Fibroblast of the aortic adventitia (primary cell): ENCODE measurements at regions not wholly inside any gene's neighbourhood (a gene's known extent, or its start where the extent isn't known, plus 50 kb on each side); places are given as distances from the start of the nearest gene placed in this dataset.

ENCODE experiments used
- DNase-seq: peaks from one replicate; pipeline ENCODE4 v3.0.0-alpha.2; 2010; ENCODE audit warnings: low read depth
- H3K4me3 ChIP-seq: 2 replicates; pipeline ENCODE4 v1.5.1; 2011; ENCODE audit warnings: low read depth, mild to moderate bottlenecking, control low read depth, low read length, moderate library complexity
- TF ChIP-seq, protein P1 (sequence below): IDR thresholded peaks from 2 replicates; pipeline ENCODE4 v1.5.1; 2011; ENCODE audit warnings: mild to moderate bottlenecking, low read length, control low read depth, inconsistent platforms; ENCODE audit not compliant: insufficient read depth

DNA sequence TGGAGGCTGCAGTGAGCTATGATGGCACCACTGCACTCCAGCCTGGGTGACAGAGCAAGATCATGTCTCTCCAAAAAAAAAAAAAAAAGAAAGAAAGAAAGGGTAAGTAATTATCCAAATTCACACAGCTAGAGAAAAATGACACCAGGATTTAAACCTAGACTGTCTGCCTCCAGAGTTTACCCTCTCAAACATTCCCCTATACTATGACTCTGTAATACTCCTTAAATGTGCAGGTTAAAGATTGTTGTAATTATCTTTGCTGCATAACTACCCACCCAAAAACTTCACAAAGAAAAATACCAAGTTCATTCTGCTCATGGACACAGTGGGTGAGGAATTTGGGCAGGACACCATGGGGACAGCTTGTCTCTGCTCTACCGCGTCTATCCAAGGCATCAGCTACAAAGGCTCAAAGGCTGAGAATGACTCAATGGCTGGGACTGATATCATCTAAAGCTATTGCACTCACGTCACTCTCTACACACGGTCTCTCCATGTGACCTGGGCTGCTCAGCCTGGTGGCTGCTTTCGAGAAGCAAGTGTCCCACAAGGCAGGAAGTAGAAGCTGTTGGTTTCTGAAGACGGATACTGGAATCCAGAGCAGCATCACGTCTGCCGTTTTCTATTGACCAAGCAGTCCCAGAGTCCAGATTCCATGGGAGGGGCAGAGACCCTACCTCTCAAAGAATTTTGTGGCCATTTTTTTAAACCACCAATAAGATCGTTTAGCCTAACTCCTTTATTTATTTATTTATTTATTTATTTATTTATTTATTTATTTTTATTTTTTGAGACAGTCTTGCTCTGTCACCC, 185.7 kb upstream of the AUTS2 start:
- DNase-seq = no peak
- H3K4me3 ChIP-seq = no peak overlapping the region
- TF ChIP-seq, protein P1, sequence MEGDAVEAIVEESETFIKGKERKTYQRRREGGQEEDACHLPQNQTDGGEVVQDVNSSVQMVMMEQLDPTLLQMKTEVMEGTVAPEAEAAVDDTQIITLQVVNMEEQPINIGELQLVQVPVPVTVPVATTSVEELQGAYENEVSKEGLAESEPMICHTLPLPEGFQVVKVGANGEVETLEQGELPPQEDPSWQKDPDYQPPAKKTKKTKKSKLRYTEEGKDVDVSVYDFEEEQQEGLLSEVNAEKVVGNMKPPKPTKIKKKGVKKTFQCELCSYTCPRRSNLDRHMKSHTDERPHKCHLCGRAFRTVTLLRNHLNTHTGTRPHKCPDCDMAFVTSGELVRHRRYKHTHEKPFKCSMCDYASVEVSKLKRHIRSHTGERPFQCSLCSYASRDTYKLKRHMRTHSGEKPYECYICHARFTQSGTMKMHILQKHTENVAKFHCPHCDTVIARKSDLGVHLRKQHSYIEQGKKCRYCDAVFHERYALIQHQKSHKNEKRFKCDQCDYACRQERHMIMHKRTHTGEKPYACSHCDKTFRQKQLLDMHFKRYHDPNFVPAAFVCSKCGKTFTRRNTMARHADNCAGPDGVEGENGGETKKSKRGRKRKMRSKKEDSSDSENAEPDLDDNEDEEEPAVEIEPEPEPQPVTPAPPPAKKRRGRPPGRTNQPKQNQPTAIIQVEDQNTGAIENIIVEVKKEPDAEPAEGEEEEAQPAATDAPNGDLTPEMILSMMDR = no peak

DNA sequence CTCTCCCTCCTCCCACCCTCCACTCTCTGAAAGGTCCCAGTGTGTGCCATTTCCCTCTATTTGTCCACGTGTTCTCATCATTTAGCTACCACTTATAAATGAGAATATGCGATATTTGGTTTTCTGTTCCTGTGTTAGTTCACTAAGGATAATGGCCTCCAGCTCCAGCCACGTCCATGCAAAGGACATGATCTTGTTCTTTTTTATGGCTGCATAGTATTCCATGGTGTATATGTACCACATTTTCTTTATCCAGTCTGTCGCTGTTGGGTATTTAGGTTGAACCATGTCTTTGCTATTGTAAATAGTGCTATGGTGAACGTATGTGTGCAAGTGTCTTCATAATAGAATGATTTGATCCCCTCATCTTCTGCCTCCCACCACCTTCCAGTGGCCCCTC, 183.7 kb upstream of the AUTS2 start:
- DNase-seq = no peak
- H3K4me3 ChIP-seq = no peak overlapping the region
- TF ChIP-seq, protein P1 = no peak

DNA sequence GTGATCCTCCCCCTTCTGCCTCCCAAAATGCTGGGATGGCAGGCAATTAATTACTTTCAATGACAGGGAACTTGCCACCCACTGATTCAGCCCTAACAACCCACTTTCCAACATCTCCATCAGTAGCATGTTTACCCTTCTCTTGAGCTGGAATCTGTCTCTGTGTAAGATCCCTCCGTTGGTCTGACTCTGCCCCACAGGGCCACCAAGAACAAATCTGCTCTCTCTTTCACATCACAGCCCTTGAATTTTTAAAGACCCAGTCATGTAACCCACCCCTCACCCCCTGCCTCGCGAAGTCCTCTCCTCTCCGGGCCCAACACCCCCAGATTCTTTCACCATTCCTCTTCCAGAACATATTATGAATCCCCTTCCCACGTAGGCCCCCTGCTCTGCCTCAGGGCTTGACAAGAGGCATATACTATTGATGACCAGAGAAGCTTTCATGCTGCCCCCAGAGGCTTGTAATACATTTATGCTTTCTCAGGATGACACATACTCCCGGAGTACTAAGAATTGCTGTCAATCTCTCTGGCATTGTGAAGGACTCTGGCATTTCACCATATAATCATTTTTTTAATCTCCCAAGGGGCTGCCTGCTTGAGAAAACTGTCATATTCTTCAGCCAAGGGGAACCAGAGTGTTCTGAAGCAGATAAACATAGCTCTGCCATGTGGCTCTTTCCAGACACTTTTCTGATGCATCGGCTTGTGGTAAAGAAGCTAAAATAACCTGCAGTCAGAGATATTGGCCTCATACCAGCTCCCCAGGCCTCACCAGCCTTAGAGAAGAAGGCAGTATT, 179.2 kb upstream of the AUTS2 start:
- no peak overlapping the region for H3K4me3 ChIP-seq
- no peak for DNase-seq
- TF ChIP-seq, protein P1 = no peak

DNA sequence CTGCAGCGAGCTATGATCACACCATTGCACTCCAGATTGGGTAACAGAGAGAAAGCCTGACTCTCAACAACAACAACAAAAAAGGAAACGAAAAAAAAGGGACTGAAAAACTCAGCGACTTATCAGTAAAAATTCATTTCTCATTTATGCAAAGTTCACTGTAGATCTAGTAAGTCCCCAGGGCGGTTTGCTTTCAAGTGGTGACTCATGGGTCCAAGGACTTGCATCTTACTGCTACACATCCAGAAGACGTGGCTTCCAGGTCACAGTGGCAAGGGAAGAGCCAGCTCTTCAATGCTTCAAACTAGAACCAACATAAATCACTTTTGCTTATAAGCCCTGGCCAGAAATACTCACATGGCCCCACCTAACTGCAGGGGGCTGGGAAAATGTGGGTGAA, 178.3 kb upstream of the AUTS2 start:
- DNase-seq = no peak
- TF ChIP-seq, protein P1 = no peak
- H3K4me3 ChIP-seq = no peak overlapping the region

DNA sequence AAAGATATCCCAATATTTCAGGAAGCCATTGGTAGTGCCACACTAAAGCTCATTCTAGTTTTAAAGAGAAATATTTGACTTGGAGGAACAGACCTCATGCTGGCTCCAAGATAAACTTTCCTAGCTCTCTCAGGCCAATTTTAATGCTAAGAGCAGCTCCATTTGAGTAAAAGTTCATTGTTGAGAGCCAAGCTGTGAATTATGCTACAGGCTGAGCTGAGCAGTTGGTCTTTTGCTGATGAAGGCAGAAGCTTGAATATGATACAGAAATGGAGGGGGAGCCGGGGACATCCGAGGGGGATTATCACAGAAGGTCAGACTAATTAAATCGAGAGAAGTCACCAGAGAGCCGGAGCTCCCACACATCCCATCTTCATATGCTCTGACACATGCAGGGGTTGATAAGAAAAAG, 175.7 kb upstream of the AUTS2 start:
- no peak for DNase-seq
- no peak overlapping the region for H3K4me3 ChIP-seq
- TF ChIP-seq, protein P1 = no peak

DNA sequence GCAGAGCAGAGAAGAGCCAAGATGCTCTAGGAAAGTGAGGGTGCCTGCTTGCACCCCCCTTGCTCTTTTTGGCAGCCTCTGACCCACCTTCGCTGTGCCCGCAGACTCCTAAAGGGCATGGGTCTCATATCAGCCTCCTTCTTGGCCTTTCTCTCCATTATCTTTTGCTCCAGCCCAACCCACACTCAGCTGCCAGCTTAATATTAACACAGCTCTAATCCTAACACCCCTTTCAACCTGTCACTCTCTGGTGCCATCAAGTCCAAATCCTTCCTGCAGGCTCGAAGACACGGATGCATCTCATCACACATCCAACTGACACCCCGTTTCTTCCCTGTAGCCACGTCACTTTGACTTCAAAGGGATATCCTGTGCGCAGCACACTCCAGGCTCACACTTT, 171.6 kb upstream of the AUTS2 start:
- no peak overlapping the region for H3K4me3 ChIP-seq
- DNase-seq = no peak
- TF ChIP-seq, protein P1 = no peak
